Left kidney (tissue), 1 donor: ENCODE measurements at regions not wholly inside any gene's neighbourhood (a gene's known extent, or its start where the extent isn't known, plus 50 kb on each side); places are given as distances from the start of the nearest gene placed in this dataset.
"Not testable (repeated sequence)": the region's sequence is repeated elsewhere in the genome, so short reads cannot be mapped to it uniquely, and the experiment has no call there.

Experiments
- DNase-seq: peaks from one replicate; pipeline ENCODE4 v3.0.0-alpha.2; 2013

DNA sequence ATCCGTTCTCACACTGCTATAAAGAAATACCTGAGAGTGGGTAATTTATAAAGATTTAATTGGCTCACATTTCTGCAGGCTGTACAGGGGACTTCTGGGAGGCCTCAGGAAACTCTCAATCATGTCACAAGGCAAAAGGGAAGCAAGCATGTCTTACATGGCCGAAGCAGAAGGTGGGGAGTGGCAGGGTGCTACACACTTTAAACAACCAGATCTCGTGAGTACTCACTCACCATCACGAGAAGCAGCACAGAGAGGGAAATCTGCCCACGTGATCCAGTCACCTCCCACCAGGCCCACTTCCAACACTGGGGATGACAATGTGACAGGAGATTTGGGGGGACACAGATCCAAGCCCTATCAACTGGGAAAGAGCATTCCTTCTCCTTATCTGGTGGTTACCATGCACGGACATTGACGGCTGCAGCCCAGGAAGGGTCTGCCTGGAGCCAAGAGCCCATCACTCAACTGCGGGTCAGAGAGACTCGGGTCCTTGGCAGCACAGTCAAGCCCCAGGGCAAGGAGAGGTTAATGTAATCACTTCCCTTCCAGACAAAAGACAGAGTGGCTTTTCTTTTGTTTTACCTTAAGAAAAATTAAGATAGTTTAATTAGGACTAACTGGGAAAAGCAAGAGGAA lies 112.3 kb upstream of the CST7 start:
- DNase-seq, result no peak

GRCh38 chr20:24837781-24838450 lies 111.2 kb upstream of the CST7 start:
- no peak for DNase-seq

DNA sequence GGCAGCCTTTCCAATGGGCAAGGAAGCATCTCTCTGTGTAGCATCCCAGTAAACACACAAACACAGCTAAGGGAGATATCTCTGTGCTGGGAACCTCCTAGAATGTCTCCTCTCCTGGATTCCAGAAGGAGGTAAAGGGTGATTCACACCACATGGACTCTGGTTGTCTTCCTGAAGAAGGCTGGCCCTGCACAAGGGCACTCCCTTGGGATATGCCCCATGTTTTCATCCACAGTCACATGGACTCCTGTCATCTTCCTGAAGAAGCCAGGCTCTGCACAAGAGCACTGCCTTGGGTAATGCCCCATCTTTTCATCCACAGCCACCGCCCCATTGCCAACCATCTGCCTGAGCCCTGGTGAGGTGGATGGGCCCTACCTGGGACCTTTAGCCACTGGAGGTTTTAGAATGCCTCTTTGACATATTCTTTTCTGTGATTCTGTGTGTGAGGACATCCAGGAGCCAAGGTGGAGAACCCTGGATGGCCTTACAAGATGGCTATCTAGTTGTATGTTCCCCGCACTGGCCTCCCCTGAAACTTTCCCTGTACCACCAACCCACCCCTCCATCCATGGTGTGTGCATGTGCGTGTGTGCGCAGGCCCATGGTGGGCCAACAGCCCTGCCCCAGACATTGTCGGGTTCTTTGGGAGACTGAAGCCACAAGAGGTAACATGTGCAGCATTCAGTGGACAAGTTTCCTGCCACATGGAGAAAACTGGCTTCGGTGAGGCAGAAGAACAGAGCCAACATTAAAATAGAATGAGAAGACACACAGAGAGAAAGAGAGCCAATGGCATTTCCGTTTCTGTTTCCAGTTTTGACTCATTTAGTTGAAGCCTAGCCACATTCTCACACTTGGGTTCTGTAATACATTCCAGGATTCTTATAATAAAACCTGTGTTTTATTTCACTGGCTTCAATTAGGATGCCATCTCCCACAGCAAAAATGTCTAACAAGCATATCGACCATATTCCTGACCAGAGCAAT lies 110.2 kb upstream of the CST7 start:
- no peak for DNase-seq

DNA sequence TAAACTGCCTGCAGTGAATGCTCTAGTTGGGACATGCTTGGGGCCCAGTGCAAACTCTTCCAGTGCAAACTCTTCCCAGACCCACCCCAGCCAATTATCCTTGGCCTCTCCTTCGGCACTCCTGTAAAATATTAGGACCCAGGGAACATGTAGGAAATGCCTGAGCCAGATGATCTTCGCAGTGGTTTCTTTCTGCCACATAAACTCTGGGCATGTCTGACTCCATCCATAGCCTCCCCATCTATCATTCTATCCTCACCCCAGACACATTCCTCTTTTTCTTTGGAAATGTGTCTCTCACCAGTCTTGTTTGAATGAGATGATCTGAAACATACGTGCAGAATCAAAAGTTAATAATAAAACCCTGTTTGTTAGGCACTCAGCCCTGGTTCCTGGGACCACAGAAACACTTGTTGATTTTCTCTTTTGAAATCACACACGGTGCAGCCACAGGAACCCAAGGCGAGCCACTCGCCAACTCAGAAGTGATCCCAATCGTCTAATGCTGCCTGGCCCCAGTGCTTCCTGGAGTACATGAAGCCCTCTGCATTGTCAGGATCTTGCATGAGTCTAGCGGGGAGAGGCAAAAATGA lies 108.9 kb upstream of the CST7 start:
- DNase-seq, result no peak

DNA sequence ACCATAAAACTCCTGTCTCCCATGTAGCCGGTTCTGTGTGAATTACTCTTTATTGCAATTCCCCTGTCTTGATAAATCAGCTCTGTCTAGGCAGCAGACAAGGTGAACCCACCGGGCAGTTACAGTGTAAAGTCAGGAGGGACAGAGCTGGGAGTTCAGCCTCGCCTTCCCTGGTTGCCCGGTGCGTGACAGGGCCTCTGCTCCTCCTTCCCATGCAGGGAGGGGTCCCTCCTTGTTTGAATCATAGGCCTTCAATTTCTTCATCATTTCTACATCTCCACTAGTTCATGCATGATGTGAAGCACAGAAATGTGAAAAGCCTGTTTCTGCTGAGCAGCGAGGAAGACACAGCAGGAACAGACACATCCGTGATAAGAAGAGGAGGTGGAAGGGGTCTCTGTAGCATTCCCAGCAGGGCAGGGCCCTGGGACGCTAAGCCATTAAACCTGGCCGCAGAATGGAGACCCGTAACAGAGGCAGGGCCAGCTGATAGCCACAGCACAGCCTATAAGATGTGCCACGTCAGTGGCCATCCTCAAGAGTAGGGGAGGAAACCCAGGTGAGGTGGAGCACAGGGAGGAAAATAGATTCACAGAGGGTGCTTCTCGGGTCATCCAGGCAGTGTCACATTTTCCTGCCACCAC lies 106.7 kb upstream of the CST7 start:
- DNase-seq, result no peak

DNA sequence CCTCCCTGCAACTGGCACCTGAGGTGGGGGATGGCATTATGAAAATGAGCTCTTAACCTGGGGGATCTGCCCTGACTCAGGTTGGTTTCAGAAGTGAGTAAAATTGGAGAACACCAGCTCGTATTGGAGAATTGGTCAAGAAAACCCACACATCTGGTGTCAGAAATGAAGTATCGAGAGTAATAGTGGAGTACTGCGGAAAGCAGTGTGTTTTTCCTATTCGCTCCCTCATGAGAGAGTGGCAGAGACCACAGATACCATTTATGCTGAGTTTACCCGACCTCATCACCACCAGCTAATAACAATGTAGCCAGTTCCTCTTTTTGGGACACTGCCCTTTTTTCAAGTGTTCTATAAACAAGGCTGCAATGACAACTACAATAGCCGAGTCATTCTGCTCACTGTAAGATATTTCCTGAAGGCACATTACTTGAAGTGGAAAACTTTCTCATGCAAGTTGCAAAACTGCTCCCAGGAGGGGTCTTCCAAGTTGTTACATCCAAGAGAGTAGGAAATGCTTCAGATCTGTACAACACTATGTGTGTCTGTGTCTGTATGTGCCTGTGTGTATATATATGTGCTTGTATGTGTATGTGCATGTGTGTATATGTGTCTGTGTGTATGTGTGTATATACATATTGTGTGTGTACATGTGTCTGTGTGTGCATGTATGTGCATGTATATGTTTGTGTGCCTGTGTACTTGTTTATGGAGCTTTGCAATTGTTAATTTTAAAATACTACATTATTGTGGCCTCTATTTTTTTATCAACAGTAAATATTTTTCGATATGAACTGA lies 106.0 kb upstream of the CST7 start:
- no peak for DNase-seq

DNA sequence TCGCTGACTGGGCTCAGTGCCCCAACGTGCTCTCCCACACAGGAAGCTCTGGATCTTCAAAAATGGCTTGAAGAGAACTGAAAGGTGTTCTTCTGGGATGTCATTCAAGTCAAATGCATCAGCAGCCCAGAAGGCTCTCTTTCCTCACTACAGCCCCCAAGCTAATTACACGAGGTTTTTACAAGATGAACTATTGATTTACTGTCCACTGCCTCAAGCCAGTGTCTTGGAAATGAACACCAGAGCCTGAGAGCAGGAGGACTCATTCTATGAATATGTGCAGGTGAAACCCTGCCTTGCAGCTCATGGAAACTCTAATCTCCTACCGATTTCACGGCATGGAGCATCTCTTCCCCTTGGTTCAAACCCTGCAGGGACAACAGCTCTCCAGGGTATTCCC lies 98.9 kb upstream of the CST7 start:
- no peak for DNase-seq

DNA sequence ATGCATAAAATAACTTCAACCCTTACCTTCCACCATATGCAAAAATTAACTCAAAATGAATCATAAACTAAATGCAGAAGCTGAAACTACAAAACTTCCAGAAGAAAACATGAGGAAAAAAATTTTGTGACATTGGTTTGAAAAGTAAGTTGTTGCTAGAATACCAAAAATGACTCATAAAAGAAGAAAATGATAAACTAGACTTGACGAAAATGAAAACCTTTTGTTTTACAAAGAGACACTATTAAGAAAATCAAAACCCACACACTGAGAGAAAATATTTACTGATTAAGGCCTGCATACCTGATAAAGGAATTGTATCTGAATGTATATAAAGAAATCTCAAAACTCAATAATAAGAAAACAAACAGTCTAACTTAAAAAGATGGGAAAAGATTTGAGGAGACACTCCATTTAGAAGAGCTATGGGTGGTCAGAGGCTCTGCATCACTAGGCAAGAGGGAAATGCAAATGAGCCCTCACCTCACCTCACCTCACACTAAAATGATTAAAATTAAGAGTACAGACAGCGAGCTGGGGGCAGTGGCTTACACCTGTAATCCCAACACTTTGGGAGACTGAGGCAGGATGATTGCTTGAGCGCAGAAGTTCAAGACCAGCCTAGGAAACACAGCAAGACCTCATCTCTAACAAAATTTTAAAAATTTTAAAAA lies 97.6 kb upstream of the CST7 start:
- DNase-seq, result no peak

DNA sequence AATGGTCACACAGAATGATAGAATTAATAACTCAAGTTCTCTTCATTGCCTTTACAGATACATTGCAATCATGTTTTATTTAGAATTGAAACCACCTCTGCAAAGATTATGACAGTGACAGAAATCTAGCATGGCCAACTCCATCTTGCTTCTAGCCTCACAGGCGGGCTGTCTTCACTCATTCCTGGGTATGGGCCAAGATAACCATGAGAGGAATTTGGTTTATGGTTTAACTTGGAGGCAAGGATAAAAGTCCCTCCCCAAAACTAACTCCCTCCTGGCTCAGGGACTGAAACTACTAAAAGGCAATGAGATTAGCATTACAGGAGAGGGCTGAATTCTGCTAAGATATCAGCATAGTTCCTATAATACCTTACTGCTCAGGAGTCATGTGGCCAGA lies 95.2 kb upstream of the CST7 start:
- no peak for DNase-seq

DNA sequence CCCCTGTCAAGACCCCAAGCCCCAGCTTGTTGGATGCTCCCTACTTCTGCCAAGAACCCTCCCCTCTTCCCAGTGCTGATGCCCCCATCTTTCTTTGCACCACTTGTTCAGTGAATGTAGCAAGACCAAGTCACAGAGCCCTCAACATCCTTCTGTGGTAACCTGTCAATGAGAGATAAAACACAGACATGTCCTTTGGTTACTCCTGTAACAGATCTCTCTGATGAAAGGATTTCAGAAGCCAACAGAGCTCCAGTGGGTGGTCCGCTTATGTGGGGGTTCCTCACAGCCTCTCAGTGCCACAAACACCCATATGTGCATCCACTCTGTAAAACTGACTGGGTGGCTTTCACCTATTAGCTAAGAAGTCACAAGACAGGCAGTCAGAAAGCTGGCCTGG lies 93.2 kb upstream of the CST7 start:
- no peak for DNase-seq

DNA sequence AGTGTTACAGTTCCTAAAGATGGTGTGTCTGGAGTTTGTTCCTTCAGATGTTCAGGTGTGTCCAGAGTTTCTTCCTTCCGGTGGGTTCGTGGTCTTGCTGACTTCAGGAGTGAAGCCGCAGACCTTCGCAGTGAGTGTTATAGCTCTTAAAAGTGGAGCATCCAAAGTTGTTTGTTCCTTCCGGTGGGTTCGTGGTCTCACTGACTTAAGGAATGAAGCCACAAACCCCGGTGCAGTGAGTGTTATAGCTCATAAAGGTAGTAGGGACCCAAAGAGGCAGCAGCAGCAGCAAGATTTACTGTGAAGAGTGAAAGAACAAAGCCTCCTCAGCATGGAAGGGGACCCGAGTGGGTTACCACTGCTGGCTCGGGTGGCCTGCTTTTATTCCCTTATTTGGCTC lies 90.6 kb upstream of the CST7 start:
- DNase-seq, result not testable (repeated sequence)

GRCh38 chr20:24859539-24859938 lies 89.5 kb upstream of the CST7 start:
- DNase-seq, result no peak

DNA sequence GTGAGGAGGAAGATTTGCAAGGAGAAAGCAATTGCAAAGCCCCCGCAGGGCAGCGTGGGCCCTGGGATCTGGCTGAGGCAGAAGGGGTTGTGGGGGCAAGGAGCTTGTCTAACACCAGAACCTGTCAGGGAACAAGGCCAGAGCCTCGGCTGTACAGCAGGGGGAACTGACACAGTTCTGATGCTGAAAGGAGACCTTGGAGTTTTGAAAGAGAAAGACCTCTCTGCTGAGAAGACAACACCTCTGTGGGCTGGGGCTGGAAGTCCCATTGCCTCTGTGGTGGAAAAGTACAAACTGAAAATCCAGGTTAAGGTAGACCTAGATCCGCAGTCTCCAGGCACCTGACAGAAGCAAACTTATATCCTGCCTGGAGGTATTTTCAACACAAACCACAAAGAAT lies 86.9 kb upstream of the CST7 start:
- DNase-seq, result no peak

- DNase-seq, result no peak
Measured at GRCh38 chr20:24862606-24863005, 86.5 kb upstream of the CST7 start.

DNA sequence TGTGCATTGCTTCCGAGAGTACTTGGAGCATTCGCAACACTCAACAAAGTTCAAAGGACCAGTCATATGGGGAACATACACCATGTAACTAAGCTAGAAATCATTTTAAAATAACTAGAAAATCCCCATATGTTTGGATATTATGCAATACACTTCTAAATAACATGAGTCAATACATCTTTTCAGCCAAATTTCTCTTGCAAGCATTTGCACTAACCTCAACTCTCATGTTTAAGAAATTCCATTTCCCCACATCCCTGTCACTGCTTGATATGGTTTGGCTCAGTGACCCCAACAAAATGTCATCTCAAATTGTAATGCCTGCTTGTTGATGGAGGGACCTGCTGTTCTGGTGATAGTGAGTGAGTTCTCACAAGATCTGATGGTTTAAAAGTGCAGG lies 85.7 kb upstream of the CST7 start:
- no peak for DNase-seq

- DNase-seq, result no peak
Measured at GRCh38 chr20:24866008-24866407, 83.1 kb upstream of the CST7 start.

- DNase-seq, result no peak
Measured at GRCh38 chr20:24866742-24867141, 82.3 kb upstream of the CST7 start.

DNA sequence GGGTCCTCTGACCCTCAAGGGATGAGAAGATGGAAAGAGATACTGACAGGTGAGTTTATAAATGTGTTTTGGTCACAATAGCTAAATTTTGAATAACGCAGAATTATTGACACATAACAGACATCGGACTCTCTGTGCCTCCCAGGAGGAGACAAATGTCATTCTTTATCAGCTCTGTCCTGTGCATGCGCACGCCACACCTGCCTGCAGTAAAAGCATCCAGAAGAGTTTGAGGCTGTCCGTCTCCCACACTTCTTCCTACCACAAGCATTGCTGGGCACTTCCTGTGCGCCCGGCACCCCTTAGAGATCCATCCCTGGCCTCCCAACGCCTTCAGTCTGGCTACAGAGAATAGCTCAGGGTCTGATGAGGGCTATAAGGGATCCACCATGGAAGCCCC lies 81.5 kb upstream of the CST7 start:
- DNase-seq, result no peak

GRCh38 chr20:24868396-24868927 lies 80.6 kb upstream of the CST7 start:
- no peak for DNase-seq

DNA sequence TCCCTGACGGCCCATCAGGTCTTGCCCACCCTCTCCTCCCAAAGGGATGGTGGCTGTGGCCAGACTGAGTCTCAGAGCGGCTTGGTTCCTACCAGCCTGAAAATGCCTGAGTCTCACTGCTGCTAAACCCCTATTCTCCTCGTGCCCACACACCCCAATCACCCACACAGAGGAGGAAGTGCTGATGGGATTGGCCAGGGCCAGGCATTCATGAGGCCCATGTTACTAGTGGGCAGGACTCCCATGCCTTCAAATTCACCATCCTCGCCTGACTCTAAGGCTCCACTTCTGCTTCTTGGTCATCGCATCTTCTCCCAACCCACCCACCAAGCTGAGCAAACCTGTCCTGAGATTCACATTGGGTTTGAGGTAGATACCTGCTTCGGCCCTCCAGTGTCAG lies 80.1 kb upstream of the CST7 start:
- DNase-seq, result no peak
